Skeletal muscle tissue (tissue), 3 donors: ENCODE measurements at regions not wholly inside any gene's neighbourhood (a gene's known extent, or its start where the extent isn't known, plus 50 kb on each side); places are given as distances from the start of the nearest gene placed in this dataset.

Experiments
- H3K27ac ChIP-seq: one replicate; pipeline ENCODE4 v1.7.0; 2013; ENCODE audit warnings: mild to moderate bottlenecking, low read depth, low read length, inconsistent platforms
- H3K27me3 ChIP-seq, 3 donors: one replicate each; pipeline ENCODE4 v1.7.0; 2013; ENCODE audit warnings: low read length in 3 of 3; ENCODE audit not compliant: control insufficient read depth in 3 of 3, insufficient read depth in 3 of 3
- H3K36me3 ChIP-seq, 3 donors: one replicate each; pipeline ENCODE4 v1.7.0; 2013; ENCODE audit warnings: low read length in 3 of 3; ENCODE audit not compliant: control insufficient read depth in 3 of 3, insufficient read depth in 3 of 3
- H3K4me1 ChIP-seq, 3 donors: one replicate each; pipeline ENCODE4 v1.7.0; 2013; ENCODE audit warnings: low read length in 3 of 3, mild to moderate bottlenecking in 3 of 3; ENCODE audit not compliant: control insufficient read depth in 3 of 3, insufficient read depth in 3 of 3
- H3K4me3 ChIP-seq, 3 donors: one replicate each; pipeline ENCODE4 v1.7.0; 2013; ENCODE audit warnings: low read length in 3 of 3
- H3K9ac ChIP-seq, 3 donors: one replicate each; pipeline ENCODE4 v1.7.0; 2013; ENCODE audit warnings: low read length in 3 of 3, mild to moderate bottlenecking in 3 of 3, moderate library complexity in 2 of 3, low read depth in 1 of 3
- H3K9me3 ChIP-seq, 3 donors: one replicate each; pipeline ENCODE4 v1.7.0; 2013; ENCODE audit warnings: low read length in 3 of 3; ENCODE audit not compliant: control insufficient read depth in 3 of 3
- donor health status: Osteomylitis.

DNA sequence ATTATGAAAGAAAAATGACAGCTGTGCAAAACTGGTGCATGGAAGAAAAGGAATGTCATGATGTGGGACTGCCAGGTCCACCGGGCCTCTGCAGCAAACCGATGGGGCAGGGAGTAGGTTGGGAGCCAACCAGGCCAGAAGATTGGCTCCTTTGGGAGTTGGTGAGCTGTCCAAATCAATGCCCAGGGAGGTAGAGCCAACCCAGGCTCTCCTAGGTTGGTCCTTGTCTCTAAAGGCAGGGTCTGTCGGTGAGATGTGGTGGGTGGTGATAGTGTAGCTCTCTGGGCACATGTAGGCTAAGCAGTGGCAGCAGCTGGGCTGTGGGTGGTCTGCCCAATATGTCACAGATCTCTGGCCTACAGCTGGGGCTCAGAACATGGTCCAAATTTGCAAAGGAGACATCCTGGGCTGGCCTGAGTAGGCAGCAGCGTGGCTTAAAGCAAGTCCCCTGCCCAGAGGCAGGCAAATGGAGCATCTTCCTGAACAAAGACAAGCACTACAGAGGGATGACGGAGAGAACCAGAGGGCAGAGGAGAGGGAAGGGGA, 61.2 kb upstream of the PRDX6 start:
- no peaks in the 10 kb centered on the region for H3K9me3 ChIP-seq
- no peak overlapping the region for H3K27ac ChIP-seq
- no peaks in the 10 kb centered on the region for H3K27me3 ChIP-seq
- H3K4me1 ChIP-seq: peaks cover 4 to 20% (median 5%) of the 10 kb centered on the region in 3 donors
- H3K4me3 ChIP-seq: no peak overlapping the region
- peaks cover 0 to 6% (median 5%) of the 10 kb centered on the region in 3 donors for H3K36me3 ChIP-seq
- H3K9ac ChIP-seq: no peak overlapping the region

DNA sequence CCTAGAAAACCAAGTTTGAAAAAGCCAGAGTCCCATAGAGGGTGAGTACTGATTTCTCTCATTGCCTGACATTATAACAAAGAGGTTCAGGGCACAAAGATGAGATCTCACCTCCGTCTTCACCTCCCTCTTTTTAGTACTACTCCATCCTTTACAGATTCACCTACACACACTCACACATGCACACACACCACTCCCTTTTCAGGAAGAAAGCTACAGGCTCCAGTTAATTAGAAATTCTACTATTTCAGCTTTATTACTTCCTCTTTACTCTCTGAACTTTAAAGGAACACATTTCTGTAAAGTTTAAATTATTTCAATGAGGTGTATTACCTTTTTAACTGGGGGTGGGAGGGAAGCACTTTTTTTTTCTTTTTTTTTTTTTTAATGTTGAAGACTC, 59.6 kb upstream of the PRDX6 start:
- H3K4me3 ChIP-seq: no peak overlapping the region
- peaks cover 0 to 6% (median 5%) of the 10 kb centered on the region in 3 donors for H3K36me3 ChIP-seq
- H3K9me3 ChIP-seq: no peaks in the 10 kb centered on the region
- no peaks in the 10 kb centered on the region for H3K27me3 ChIP-seq
- H3K27ac ChIP-seq: no peak overlapping the region
- peaks cover 4 to 20% (median 5%) of the 10 kb centered on the region in 3 donors for H3K4me1 ChIP-seq
- no peak overlapping the region for H3K9ac ChIP-seq

DNA sequence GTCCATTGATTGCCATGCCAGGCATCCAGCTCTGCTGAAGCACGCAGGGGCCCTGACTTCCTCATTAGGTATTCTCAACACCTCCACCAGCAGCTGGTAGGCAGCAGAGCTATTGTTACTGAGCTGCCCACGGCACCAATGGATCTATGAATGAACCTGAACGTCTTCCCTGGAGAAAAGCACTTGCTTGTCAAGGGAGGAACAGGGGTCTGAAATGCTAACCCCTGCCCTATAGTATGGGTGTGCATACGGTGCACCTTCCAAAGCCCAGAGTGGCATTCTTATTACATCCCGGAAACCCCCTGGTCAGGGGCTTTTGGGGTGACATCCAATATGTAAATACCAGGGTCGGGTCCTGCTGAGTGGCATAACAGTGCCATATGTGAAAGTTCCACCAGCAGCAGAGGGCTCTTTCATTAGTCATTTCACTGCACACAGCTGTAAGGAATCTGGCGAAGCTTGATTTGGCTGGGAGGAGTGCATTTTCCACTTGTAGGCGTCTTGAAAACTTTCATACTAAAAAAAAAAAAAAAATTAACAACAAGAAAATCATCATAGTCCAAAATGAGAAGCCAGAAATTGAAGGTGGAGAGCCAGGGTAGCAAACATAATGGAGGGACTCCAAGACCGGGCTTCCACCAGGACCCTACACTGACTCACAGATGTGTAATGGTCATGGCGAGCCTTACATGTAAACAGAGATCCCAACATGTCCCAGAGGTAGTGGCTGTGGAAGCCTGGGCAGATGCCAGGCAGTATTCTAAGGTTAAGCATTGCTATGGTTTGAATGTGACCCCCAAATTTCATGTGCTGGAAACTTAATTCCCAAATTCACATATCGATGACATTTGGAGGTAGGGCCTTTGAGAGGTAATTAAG, 58.8 kb upstream of the PRDX6 start:
- H3K27me3 ChIP-seq: no peaks in the 10 kb centered on the region
- H3K9me3 ChIP-seq: no peaks in the 10 kb centered on the region
- peaks cover 0 to 6% (median 5%) of the 10 kb centered on the region in 3 donors for H3K36me3 ChIP-seq
- H3K9ac ChIP-seq: no peak overlapping the region
- H3K27ac ChIP-seq: no peak overlapping the region
- peaks cover 4 to 19% (median 5%) of the 10 kb centered on the region in 3 donors for H3K4me1 ChIP-seq
- no peak overlapping the region for H3K4me3 ChIP-seq

DNA sequence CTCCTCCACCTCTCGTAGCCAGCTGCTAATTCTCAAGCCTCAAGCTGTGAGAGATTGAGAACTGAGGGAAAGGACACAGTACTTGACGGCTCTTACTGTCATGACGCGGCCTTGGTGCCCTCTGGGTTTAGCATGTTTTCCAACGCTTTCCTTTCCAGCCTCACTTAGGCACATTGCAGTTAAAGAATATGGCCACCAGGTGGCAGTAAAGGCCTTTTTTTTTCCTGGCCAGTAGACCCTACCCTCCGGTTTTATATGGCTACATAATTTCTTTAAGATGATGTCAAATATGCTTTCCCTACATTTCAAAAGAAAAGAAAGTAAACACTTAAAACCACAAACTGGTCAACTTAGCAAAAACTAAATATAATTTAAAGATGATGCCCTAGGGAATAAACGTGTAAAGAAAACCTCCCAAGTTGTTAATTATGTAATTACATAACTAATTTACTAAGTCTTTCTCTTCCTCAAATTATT, 56.8 kb upstream of the PRDX6 start:
- H3K27me3 ChIP-seq: no peaks in the 10 kb centered on the region
- peak overlapping the region in 1 of 3 donors; percentile 60 for H3K4me3 ChIP-seq

DNA sequence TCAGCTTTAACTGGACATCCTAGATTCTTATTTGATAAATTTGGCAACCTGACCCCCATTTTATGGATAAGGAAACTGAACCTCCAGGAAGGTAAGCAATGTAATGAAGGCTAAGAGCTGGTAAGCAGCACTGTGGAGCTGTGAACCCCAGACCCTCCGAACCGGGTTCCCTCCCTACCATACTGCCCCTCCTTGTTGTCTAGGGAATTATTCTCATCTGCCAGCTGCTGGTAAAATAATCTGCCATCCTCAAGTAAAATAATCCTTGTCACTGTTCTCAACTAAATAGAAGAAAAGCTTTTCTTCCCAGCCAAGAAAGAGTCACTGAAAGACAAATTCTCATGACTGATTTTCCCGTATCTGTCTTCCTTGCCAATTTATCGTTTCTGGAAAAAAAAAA, 55.8 kb upstream of the PRDX6 start:
- Histone ChIP-seq H3K4me3 (no peak overlapping the region), H3K27ac (no peak overlapping the region), H3K9ac (no peak overlapping the region), H3K4me1 (peaks cover 3 to 4% (median 3%) of the 10 kb centered on the region in 3 donors), H3K36me3 (peaks cover 0 to 6% (median 5%) of the 10 kb centered on the region in 3 donors), H3K27me3 (no peaks in the 10 kb centered on the region), H3K9me3 (no peaks in the 10 kb centered on the region)

More for the DNA sequence above, 56.8 kb upstream of the PRDX6 start:
- peaks cover 3 to 4% (median 3%) of the 10 kb centered on the region in 3 donors for H3K4me1 ChIP-seq
- no peaks in the 10 kb centered on the region for H3K9me3 ChIP-seq
- H3K27ac ChIP-seq: no peak overlapping the region
- H3K9ac ChIP-seq: peak overlapping the region in 2 of 3 donors; percentile 14 to 40
- H3K36me3 ChIP-seq: peaks cover 0 to 6% (median 5%) of the 10 kb centered on the region in 3 donors

DNA sequence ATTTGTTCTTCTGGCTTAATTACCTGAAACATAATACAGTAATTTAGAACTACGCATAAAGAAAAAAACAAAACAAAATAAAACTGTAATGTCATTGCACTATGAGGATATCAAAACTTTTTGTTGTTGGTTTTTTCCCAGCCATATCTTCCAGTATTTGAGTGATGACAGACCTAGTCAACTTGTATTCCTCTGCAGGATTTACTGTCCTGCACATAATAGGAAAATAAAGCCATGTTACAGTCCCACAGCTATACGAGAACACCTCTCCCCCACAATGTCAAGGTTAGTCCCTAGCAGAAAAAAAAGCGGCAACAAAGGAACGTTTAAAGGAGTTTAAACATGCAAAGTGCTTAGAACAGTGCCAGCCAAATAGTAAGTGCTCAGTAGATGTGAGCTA, 55.3 kb upstream of the PRDX6 start:
- Histone ChIP-seq H3K4me1 (peaks cover 3 to 4% (median 3%) of the 10 kb centered on the region in 3 donors), H3K9me3 (no peaks in the 10 kb centered on the region), H3K9ac (no peak overlapping the region), H3K4me3 (no peak overlapping the region), H3K36me3 (peaks cover 0 to 6% (median 5%) of the 10 kb centered on the region in 3 donors), H3K27me3 (no peaks in the 10 kb centered on the region), H3K27ac (no peak overlapping the region)

DNA sequence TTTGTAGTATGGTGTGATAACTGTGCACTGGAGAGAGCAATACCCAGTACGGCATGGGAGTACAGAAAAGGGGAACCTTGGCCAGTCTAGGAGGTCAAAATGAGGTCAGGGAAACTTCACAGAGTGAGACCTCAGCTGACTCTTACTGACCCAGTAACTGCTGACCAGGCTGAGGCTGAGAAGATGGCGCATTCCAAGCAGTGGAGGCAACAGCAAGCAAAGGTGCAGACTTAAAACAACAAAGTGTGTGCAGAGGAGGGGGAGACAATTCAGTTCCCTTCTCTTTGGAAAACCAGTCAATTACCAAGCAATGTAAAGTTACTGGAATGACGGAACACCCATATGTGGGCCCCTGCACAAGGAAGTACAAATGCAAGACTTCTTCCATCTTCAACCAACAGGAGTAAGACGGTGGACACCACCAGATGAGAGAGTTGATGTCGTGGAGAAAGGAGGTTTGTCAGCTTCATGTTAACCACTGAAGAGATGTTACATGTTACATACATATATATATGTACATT, 54.6 kb upstream of the PRDX6 start:
- Histone ChIP-seq H3K27ac (no peak overlapping the region), H3K36me3 (peaks cover 0 to 6% (median 5%) of the 10 kb centered on the region in 3 donors), H3K27me3 (no peaks in the 10 kb centered on the region)

DNA sequence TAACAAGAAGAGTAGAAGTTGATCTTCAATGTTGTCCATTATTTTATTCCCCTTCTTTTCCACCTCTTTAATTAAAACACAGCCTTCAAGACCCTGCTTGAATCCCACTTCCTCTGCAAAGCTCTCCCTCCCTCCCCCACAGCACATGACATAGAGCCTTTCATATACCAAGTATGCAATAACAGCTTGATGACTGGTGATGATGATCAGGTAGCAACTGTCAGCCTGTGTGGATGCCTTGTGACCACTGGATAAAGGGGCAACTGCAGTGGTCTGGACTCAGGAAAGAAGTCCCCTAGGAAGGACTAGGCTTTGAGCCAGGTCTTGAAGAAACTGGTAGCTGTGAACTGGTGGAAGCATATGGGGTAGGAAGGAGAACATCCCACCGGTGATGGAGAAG, 53.8 kb upstream of the PRDX6 start:
- H3K9me3 ChIP-seq: no peaks in the 10 kb centered on the region
- H3K4me1 ChIP-seq: peaks cover 3 to 4% (median 3%) of the 10 kb centered on the region in 3 donors
- no peak overlapping the region for H3K27ac ChIP-seq
- H3K36me3 ChIP-seq: peaks cover 0 to 1% (median under 1%) of the 10 kb centered on the region in 3 donors
- no peak overlapping the region for H3K4me3 ChIP-seq
- H3K9ac ChIP-seq: no peak overlapping the region
- H3K27me3 ChIP-seq: no peaks in the 10 kb centered on the region

More for the DNA sequence above, 54.6 kb upstream of the PRDX6 start:
- no peak overlapping the region for H3K9ac ChIP-seq
- H3K4me3 ChIP-seq: no peak overlapping the region
- H3K4me1 ChIP-seq: peaks cover 3 to 4% (median 3%) of the 10 kb centered on the region in 3 donors
- H3K9me3 ChIP-seq: no peaks in the 10 kb centered on the region

DNA sequence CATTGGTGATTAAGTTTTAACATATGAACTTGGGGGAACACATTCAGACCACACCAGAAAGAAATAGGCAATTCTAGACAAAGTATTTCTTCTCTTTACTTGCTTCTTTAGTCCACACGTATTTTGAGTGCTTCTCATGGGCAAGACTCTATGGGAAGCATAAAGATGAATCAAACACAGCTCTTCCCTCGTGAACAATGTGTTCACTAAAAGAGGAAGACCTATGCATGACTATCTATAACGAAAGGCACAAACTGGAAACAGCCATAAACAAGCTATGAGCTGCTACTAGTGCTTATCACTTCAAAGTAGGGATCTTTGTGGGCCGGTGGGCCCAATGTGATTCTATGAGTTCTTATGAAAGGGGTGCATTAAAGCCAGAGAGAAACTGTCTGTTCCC, 53.0 kb upstream of the PRDX6 start:
- peaks cover 3 to 4% (median 4%) of the 10 kb centered on the region in 3 donors for H3K4me1 ChIP-seq
- H3K27me3 ChIP-seq: no peaks in the 10 kb centered on the region
- H3K4me3 ChIP-seq: no peak overlapping the region
- no peak overlapping the region for H3K27ac ChIP-seq
- H3K9ac ChIP-seq: no peak overlapping the region
- no peaks in the 10 kb centered on the region for H3K36me3 ChIP-seq
- H3K9me3 ChIP-seq: no peaks in the 10 kb centered on the region
